Neural progenitor cell (in vitro differentiated cells): ENCODE measurements at regions not wholly inside any gene's neighbourhood (a gene's known extent, or its start where the extent isn't known, plus 50 kb on each side); places are given as distances from the start of the nearest gene placed in this dataset.

Experiments used
- DNase-seq: peaks from one replicate; pipeline ENCODE4 v3.0.0-alpha.2; 2016; ENCODE audit warnings: low spot score
- H2AFZ ChIP-seq: fragments of 200-600 bp; sonication (generic); replicated peaks from 2 replicates; pipeline ENCODE4 v1.6.1; 2016; ENCODE audit warnings: antibody characterized with exemption
- H3F3A ChIP-seq: fragments of 200-600 bp; sonication (generic); 2 replicates; pipeline ENCODE4 v1.6.1; 2016; ENCODE audit warnings: antibody characterized with exemption, low read depth
- H3K27ac ChIP-seq: fragments of 200-600 bp; sonication (generic); 2 replicates; pipeline ENCODE4 v1.5.1; 2016; ENCODE audit warnings: mild to moderate bottlenecking
- H3K27me3 ChIP-seq: fragments of 200-600 bp; sonication (generic); 2 replicates; pipeline ENCODE4 v1.6.1; 2016; ENCODE audit warnings: mild to moderate bottlenecking, moderate library complexity
- H3K36me3 ChIP-seq: fragments of 200-600 bp; sonication (generic); 2 replicates; pipeline ENCODE4 v1.5.1; 2016
- H3K4me1 ChIP-seq: fragments of 200-600 bp; sonication (generic); 2 replicates; pipeline ENCODE4 v1.6.1; 2016; ENCODE audit warnings: mixed run types
- H3K4me2 ChIP-seq: fragments of 200-600 bp; sonication (generic); 2 replicates; pipeline ENCODE4 v1.6.1; 2016
- H3K4me3 ChIP-seq: fragments of 200-600 bp; sonication (generic); 2 replicates; pipeline ENCODE4 v1.5.1; 2016
- H3K79me2 ChIP-seq: fragments of 200-600 bp; sonication (generic); 2 replicates; pipeline ENCODE4 v1.6.1; 2016; ENCODE audit warnings: low read depth
- H3K9ac ChIP-seq: fragments of 200-600 bp; sonication (generic); 2 replicates; pipeline ENCODE4 v1.6.1; 2016
- H3K9me3 ChIP-seq: fragments of 200-600 bp; sonication (generic); 2 replicates; pipeline ENCODE4 v1.5.1; 2016; ENCODE audit warnings: low read depth
- H4K20me1 ChIP-seq: fragments of 200-600 bp; sonication (generic); 2 replicates; pipeline ENCODE4 v1.6.1; 2016; ENCODE audit warnings: low read depth
- H3K27ac Mint-ChIP-seq: 3 replicates; pipeline ENCODE4 v1.8.0; 2021; ENCODE audit warnings: mixed read lengths
- H3K27me3 Mint-ChIP-seq: 2 replicates; pipeline ENCODE4 v1.8.0; 2022; ENCODE audit warnings: low read depth, mild to moderate bottlenecking, inconsistent platforms, moderate library complexity, mixed read lengths; ENCODE audit not compliant: insufficient read depth
- H3K36me3 Mint-ChIP-seq: 3 replicates; pipeline ENCODE4 v1.8.0; 2021; ENCODE audit warnings: mixed read lengths
- H3K4me1 Mint-ChIP-seq: 3 replicates; pipeline ENCODE4 v1.8.0; 2021; ENCODE audit warnings: mixed read lengths
- H3K4me3 Mint-ChIP-seq: 3 replicates; pipeline ENCODE4 v1.8.0; 2021; ENCODE audit warnings: mild to moderate bottlenecking, moderate library complexity, mixed read lengths
- H3K9me3 Mint-ChIP-seq: 3 replicates; pipeline ENCODE4 v1.8.0; 2020; ENCODE audit warnings: mixed read lengths
- CTCF ChIP-seq: fragments of 200-600 bp; sonication (generic); IDR thresholded peaks from 2 replicates; pipeline ENCODE4 v1.5.1; 2017; ENCODE audit warnings: antibody characterized with exemption, mild to moderate bottlenecking
- EZH2 ChIP-seq: fragments of 200-600 bp; sonication (generic); IDR thresholded peaks from 2 replicates; pipeline ENCODE4 v1.6.1; 2017; ENCODE audit warnings: antibody characterized with exemption, mild to moderate bottlenecking, moderate library complexity
- EZH2phosphoT487 ChIP-seq: fragments of 200-600 bp; sonication (generic); IDR thresholded peaks from 2 replicates; pipeline ENCODE4 v1.6.1; 2017; ENCODE audit warnings: antibody characterized with exemption

GRCh38 chr22:26958378-26958777 is 301.0 kb downstream of the MIAT start:
- Mint-ChIP-seq H3K9me3 (no peaks in the 10 kb centered on the region), H3K27me3 (peaks cover 6% of the 10 kb centered on the region), H3K4me3 (no peak overlapping the region), H3K27ac (no peak overlapping the region), H3K4me1 (peaks cover 22% of the 10 kb centered on the region), H3K36me3 (no peaks in the 10 kb centered on the region)
- Histone ChIP-seq H2AFZ (no peak overlapping the region), H4K20me1 (peaks cover 4% of the 10 kb centered on the region), H3K4me1 (peaks cover 15% of the 10 kb centered on the region), H3K4me3 (no peak overlapping the region), H3K4me2 (no peak overlapping the region), H3K36me3 (no peaks in the 10 kb centered on the region), H3K9ac (no peak overlapping the region), H3K79me2 (no peaks in the 10 kb centered on the region), H3K27ac (no peak overlapping the region), H3F3A (peaks cover 10% of the 10 kb centered on the region), H3K27me3 (peaks cover 21% of the 10 kb centered on the region), H3K9me3 (no peaks in the 10 kb centered on the region)
- no peak for TF ChIP-seq CTCF
- TF ChIP-seq EZH2 = no peak
- no peak for TF ChIP-seq EZH2phosphoT487
- DNase-seq = no peak

GRCh38 chr22:26964642-26965041 is 307.3 kb downstream of the MIAT start:
- Histone ChIP-seq H3K4me3 (no peak overlapping the region), H3K9me3 (no peaks in the 10 kb centered on the region), H3K79me2 (no peaks in the 10 kb centered on the region), H4K20me1 (no peaks in the 10 kb centered on the region), H2AFZ (no peak overlapping the region), H3K9ac (no peak overlapping the region), H3F3A (no peaks in the 10 kb centered on the region), H3K4me1 (no peaks in the 10 kb centered on the region), H3K4me2 (no peak overlapping the region), H3K27me3 (peaks cover 35% of the 10 kb centered on the region), H3K36me3 (no peaks in the 10 kb centered on the region), H3K27ac (no peak overlapping the region)
- peaks cover 3% of the 10 kb centered on the region for H3K27me3 Mint-ChIP-seq
- peaks cover 6% of the 10 kb centered on the region for H3K9me3 Mint-ChIP-seq
- no peaks in the 10 kb centered on the region for H3K36me3 Mint-ChIP-seq
- no peak for TF ChIP-seq EZH2
- TF ChIP-seq EZH2phosphoT487 = no peak
- TF ChIP-seq CTCF = no peak
- DNase-seq = no peak
- no peaks in the 10 kb centered on the region for H3K4me1 Mint-ChIP-seq
- H3K4me3 Mint-ChIP-seq = no peak overlapping the region
- no peak overlapping the region for H3K27ac Mint-ChIP-seq

- Histone ChIP-seq H3K79me2 (no peaks in the 10 kb centered on the region), H3K9me3 (no peaks in the 10 kb centered on the region), H4K20me1 (no peaks in the 10 kb centered on the region), H3K27me3 (peaks cover 36% of the 10 kb centered on the region), H3K36me3 (no peaks in the 10 kb centered on the region), H3K4me1 (no peaks in the 10 kb centered on the region), H3K27ac (no peak overlapping the region), H3K4me2 (no peak overlapping the region), H2AFZ (no peak overlapping the region), H3K4me3 (no peak overlapping the region), H3F3A (no peaks in the 10 kb centered on the region), H3K9ac (no peak overlapping the region)
- Mint-ChIP-seq H3K27me3 (peaks cover 11% of the 10 kb centered on the region), H3K27ac (no peak overlapping the region), H3K36me3 (no peaks in the 10 kb centered on the region), H3K9me3 (peaks cover 6% of the 10 kb centered on the region), H3K4me1 (no peaks in the 10 kb centered on the region), H3K4me3 (no peak overlapping the region)
- DNase-seq = no peak
- TF ChIP-seq EZH2phosphoT487 (no peak), EZH2 (no peak), CTCF (no peak)
Observed at GRCh38 chr22:26967282-26967681, 309.9 kb downstream of the MIAT start.
